AG10803 (cell line): ENCODE measurements at regions not wholly inside any gene's neighbourhood (a gene's known extent, or its start where the extent isn't known, plus 50 kb on each side); places are given as distances from the start of the nearest gene placed in this dataset.
A peak's percentile ranks its signal among the peaks of the same experiment; 100 is the strongest.

Experiments
- DNase-seq: peaks from one replicate; pipeline ENCODE4 v3.0.0; 2010; ENCODE audit warnings: low read depth
- H3K4me3 ChIP-seq: 2 replicates; pipeline ENCODE4 v1.5.1; 2011; ENCODE audit warnings: mild to moderate bottlenecking, low read length, control low read depth
- CTCF ChIP-seq: conservative IDR thresholded peaks from 2 replicates; pipeline ENCODE4 v1.5.1; 2011; ENCODE audit warnings: mild to moderate bottlenecking, low read length, control low read depth, inconsistent platforms

- no peak for DNase-seq
- TF ChIP-seq CTCF: no peak
- H3K4me3 ChIP-seq: no peak overlapping the region
Measured at GRCh38 chr2:16552202-16552601, 113.4 kb downstream of the CYRIA start.

- no peak for DNase-seq
- TF ChIP-seq CTCF: no peak
- H3K4me3 ChIP-seq: no peak overlapping the region
Measured at GRCh38 chr2:16548036-16548435, 117.6 kb downstream of the CYRIA start.

GRCh38 chr2:16546128-16546754 lies 119.4 kb downstream of the CYRIA start:
- no peak for DNase-seq

GRCh38 chr2:16538707-16539106 lies 126.9 kb downstream of the CYRIA start:
- H3K4me3 ChIP-seq: no peak overlapping the region
- DNase-seq: no peak
- no peak for TF ChIP-seq CTCF

More at GRCh38 chr2:16546128-16546754, 119.4 kb downstream of the CYRIA start:
- no peak overlapping the region for H3K4me3 ChIP-seq
- TF ChIP-seq CTCF: no peak

GRCh38 chr2:16537347-16537746 lies 128.3 kb downstream of the CYRIA start:
- no peak for TF ChIP-seq CTCF
- no peak for DNase-seq
- no peak overlapping the region for H3K4me3 ChIP-seq

- H3K4me3 ChIP-seq: no peak overlapping the region
- no peak for TF ChIP-seq CTCF
- DNase-seq: no peak
Measured at GRCh38 chr2:16526193-16526592, 139.4 kb downstream of the CYRIA start.

GRCh38 chr2:16525265-16525887 lies 140.3 kb downstream of the CYRIA start:
- peak; percentile 19 for TF ChIP-seq CTCF
- H3K4me3 ChIP-seq: no peak overlapping the region
- no peak for DNase-seq
